Endothelial cell (in vitro differentiated cells): ENCODE measurements at regions not wholly inside any gene's neighbourhood (a gene's known extent, or its start where the extent isn't known, plus 50 kb on each side); places are given as distances from the start of the nearest gene placed in this dataset.

Experiments used
- DNase-seq: peaks from one replicate; pipeline ENCODE4 v3.0.0; 2021; ENCODE audit warnings: low spot score
- H3K27ac Mint-ChIP-seq: one replicate; pipeline ENCODE4 v1.8.0; 2021; ENCODE audit warnings: mixed read lengths, inconsistent platforms; ENCODE audit not compliant: unreplicated experiment
- H3K27me3 Mint-ChIP-seq: one replicate; pipeline ENCODE4 v1.8.0; 2021; ENCODE audit warnings: mild to moderate bottlenecking, moderate library complexity, mixed read lengths, inconsistent platforms; ENCODE audit not compliant: unreplicated experiment
- H3K36me3 Mint-ChIP-seq: one replicate; pipeline ENCODE4 v1.8.0; 2021; ENCODE audit warnings: mild to moderate bottlenecking, low read depth, mixed read lengths, inconsistent platforms; ENCODE audit not compliant: unreplicated experiment
- H3K4me1 Mint-ChIP-seq: one replicate; pipeline ENCODE4 v1.8.0; 2021; ENCODE audit warnings: mild to moderate bottlenecking, mixed read lengths, inconsistent platforms; ENCODE audit not compliant: unreplicated experiment
- H3K4me3 Mint-ChIP-seq: one replicate; pipeline ENCODE4 v1.8.0; 2021; ENCODE audit warnings: mild to moderate bottlenecking, mixed read lengths, inconsistent platforms; ENCODE audit not compliant: unreplicated experiment
- H3K9me3 Mint-ChIP-seq: one replicate; pipeline ENCODE4 v1.8.0; 2021; ENCODE audit warnings: mixed read lengths, inconsistent platforms; ENCODE audit not compliant: unreplicated experiment
- CTCF ChIP-seq: fragments of 200-600 bp; sonication (generic); IDR thresholded peaks from one replicate; pipeline ENCODE4 v1.5.0; 2021; ENCODE audit warnings: antibody characterized with exemption; ENCODE audit not compliant: unreplicated experiment

DNA sequence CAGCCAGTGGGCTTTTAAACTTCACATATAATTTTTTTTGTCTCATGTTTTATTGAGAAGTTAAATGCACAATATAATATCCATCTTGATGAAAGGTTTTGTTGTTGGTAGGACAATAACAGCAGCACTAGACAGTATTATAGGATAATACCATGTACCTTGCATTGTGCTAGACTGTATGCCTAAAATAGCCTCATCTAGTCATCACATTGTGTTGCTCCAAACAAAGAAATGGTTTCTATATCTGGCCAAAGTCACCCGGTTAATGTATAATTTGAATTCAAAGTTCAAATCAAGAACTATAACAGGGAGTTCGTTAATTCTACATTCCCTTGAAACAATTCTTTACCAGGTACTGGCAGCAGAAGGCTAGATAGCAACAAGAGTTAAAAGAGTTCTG lies 104.9 kb downstream of the KCNJ2 start:
- DNase-seq, result no peak
- Mint-ChIP-seq H3K4me3 (no peak overlapping the region), H3K36me3 (no peaks in the 10 kb centered on the region), H3K9me3 (no peaks in the 10 kb centered on the region), H3K27me3 (peaks cover 3% of the 10 kb centered on the region), H3K4me1 (peaks cover 10% of the 10 kb centered on the region), H3K27ac (no peak overlapping the region)
- no peak for TF ChIP-seq CTCF

GRCh38 chr17:70276906-70277305 lies 107.6 kb downstream of the KCNJ2 start:
- H3K27ac Mint-ChIP-seq, result no peak overlapping the region
- H3K36me3 Mint-ChIP-seq, result no peaks in the 10 kb centered on the region
- no peak for TF ChIP-seq CTCF
- DNase-seq, result no peak
- peaks cover 5% of the 10 kb centered on the region for H3K4me1 Mint-ChIP-seq
- peaks cover 3% of the 10 kb centered on the region for H3K27me3 Mint-ChIP-seq
- H3K9me3 Mint-ChIP-seq, result no peaks in the 10 kb centered on the region
- no peak overlapping the region for H3K4me3 Mint-ChIP-seq

- TF ChIP-seq CTCF, result no peak
- Mint-ChIP-seq H3K27me3 (peaks cover 1% of the 10 kb centered on the region), H3K4me3 (no peak overlapping the region), H3K27ac (no peak overlapping the region), H3K4me1 (peaks cover 9% of the 10 kb centered on the region), H3K9me3 (no peaks in the 10 kb centered on the region), H3K36me3 (no peaks in the 10 kb centered on the region)
- no peak for DNase-seq
Measured at GRCh38 chr17:70278844-70279462, 109.6 kb downstream of the KCNJ2 start.

- TF ChIP-seq CTCF, result no peak
- peaks cover 4% of the 10 kb centered on the region for H3K4me1 Mint-ChIP-seq
Measured at GRCh38 chr17:70286391-70286790, 117.1 kb downstream of the KCNJ2 start.

GRCh38 chr17:70288540-70289290 lies 119.4 kb downstream of the KCNJ2 start:
- DNase-seq, result no peak
- Mint-ChIP-seq H3K4me1 (no peaks in the 10 kb centered on the region), H3K27ac (no peak overlapping the region), H3K27me3 (no peaks in the 10 kb centered on the region), H3K4me3 (no peak overlapping the region), H3K9me3 (no peaks in the 10 kb centered on the region), H3K36me3 (no peaks in the 10 kb centered on the region)
- TF ChIP-seq CTCF, result no peak

More at GRCh38 chr17:70286391-70286790, 117.1 kb downstream of the KCNJ2 start:
- no peak overlapping the region for H3K27ac Mint-ChIP-seq
- DNase-seq, result no peak
- no peak overlapping the region for H3K4me3 Mint-ChIP-seq
- no peaks in the 10 kb centered on the region for H3K9me3 Mint-ChIP-seq
- H3K36me3 Mint-ChIP-seq, result no peaks in the 10 kb centered on the region
- no peaks in the 10 kb centered on the region for H3K27me3 Mint-ChIP-seq
